ENCODE measurements at regions not wholly inside any gene's neighbourhood (a gene's known extent, or its start where the extent isn't known, plus 50 kb on each side); places are given as distances from the start of the nearest gene placed in this dataset.
"Not testable (repeated sequence)": the region's sequence is repeated elsewhere in the genome, so short reads cannot be mapped to it uniquely, and the experiment has no call there.

GRCh38 chr2:101628030-101628392 lies 69.5 kb upstream of the MAP4K4 start:
- Histone ChIP-seq H3K27ac (no peak overlapping the region), H3K9me3 (ENCODE audit: severe bottlenecking) (no peaks in the 10 kb centered on the region), H3K27me3 (ENCODE audit: insufficient read depth, low read depth, severe bottlenecking) (no peaks in the 10 kb centered on the region), H3K36me3 (no peaks in the 10 kb centered on the region), H3K4me3 (ENCODE audit: low read depth, low read length) (no peak overlapping the region)
- no peak for TF ChIP-seq CTCF (IDR thresholded peaks at IDR 0.05; ENCODE audit: low read depth, low read length)
- DNase-seq, result no peak

DNA sequence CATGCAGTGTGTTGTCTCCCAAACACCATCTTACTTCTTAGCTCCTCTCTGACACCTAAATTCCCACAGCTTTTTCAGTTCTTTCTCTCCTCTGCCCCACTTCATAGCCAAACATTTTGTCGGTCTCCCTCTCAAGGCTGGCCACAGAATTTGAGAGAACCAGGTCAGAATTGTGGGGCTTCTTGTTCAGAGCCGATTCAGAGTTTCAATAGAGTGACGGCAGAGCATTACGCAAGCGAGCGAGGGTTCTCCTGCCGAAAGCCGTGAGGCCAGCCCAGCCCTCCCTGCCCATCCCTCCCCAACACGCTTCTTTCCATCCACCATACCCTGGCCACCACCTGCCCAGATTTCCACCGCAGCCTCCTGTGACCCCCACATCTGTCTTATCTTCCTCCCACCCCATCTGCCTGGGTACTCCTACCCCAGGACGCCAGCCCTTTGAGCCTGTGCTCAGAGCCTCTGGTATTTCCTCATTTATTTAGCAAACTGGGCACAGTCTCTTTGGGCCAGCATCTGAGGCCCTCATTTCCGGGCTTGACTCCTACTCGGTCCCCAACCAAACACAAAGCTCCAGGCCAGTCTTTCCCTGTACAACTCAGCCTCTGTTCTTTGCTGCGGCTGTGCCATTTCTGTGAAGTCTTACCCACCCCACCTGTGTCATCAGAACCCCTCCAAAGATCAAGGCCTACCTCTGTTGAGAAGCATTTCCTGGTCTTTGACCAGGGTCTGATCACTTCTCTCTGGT lies 70.0 kb upstream of the MAP4K4 start:
- TF ChIP-seq CTCF (IDR thresholded peaks at IDR 0.05; ENCODE audit: low read depth, low read length), result no peak
- no peak overlapping the region for H3K4me3 ChIP-seq (ENCODE audit: low read depth, low read length)
- DNase-seq, result no peak
- no peaks in the 10 kb centered on the region for H3K36me3 ChIP-seq
- H3K27ac ChIP-seq, result no peak overlapping the region
- H3K27me3 ChIP-seq (ENCODE audit: insufficient read depth, low read depth, severe bottlenecking), result no peaks in the 10 kb centered on the region
- no peaks in the 10 kb centered on the region for H3K9me3 ChIP-seq (ENCODE audit: severe bottlenecking)

DNA sequence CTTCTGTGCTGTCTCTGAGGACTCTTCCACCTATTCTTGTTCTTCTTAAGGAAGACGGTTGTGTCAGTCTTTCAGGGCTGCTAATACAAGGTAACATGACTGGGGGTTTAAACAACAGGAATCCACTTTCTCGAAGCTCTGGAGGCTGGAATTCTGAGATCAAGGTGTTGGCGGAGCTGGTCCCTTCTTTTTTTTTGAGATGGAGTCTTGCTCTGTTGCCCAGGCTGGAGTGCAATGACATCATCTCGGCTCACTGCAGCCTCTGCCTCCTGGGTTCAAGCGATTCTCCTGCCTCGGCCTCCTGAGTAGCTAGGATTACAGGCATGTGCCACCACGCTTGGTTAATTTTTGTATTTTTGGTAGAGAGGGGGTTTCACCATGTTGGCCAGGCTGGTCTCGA lies 71.7 kb upstream of the MAP4K4 start:
- H3K4me3 ChIP-seq (ENCODE audit: low read depth, low read length); H3K27ac ChIP-seq; H3K9me3 ChIP-seq (ENCODE audit: severe bottlenecking); H3K36me3 ChIP-seq; H3K27me3 ChIP-seq (ENCODE audit: insufficient read depth, low read depth, severe bottlenecking); DNase-seq: not testable (repeated sequence)

GRCh38 chr2:101625387-101625786 lies 72.1 kb upstream of the MAP4K4 start:
- no peak for DNase-seq
- no peak overlapping the region for H3K27ac ChIP-seq
- no peak overlapping the region for H3K4me3 ChIP-seq (ENCODE audit: low read depth, low read length)
- H3K27me3 ChIP-seq (ENCODE audit: insufficient read depth, low read depth, severe bottlenecking), result no peaks in the 10 kb centered on the region
- no peak for TF ChIP-seq CTCF (IDR thresholded peaks at IDR 0.05; ENCODE audit: low read depth, low read length)
- no peaks in the 10 kb centered on the region for H3K9me3 ChIP-seq (ENCODE audit: severe bottlenecking)
- H3K36me3 ChIP-seq, result no peaks in the 10 kb centered on the region

- no peak overlapping the region for H3K27ac ChIP-seq
- no peaks in the 10 kb centered on the region for H3K36me3 ChIP-seq
- no peaks in the 10 kb centered on the region for H3K9me3 ChIP-seq (ENCODE audit: severe bottlenecking)
- no peak for TF ChIP-seq CTCF (IDR thresholded peaks at IDR 0.05; ENCODE audit: low read depth, low read length)
- DNase-seq, result no peak
- H3K27me3 ChIP-seq (ENCODE audit: insufficient read depth, low read depth, severe bottlenecking), result no peaks in the 10 kb centered on the region
- H3K4me3 ChIP-seq (ENCODE audit: low read depth, low read length), result no peak overlapping the region
Measured at GRCh38 chr2:101624706-101625332, 72.7 kb upstream of the MAP4K4 start.

- TF ChIP-seq CTCF (IDR thresholded peaks at IDR 0.05; ENCODE audit: low read depth, low read length), result no peak
- Histone ChIP-seq H3K9me3 (ENCODE audit: severe bottlenecking) (no peaks in the 10 kb centered on the region), H3K27ac (no peak overlapping the region), H3K36me3 (no peaks in the 10 kb centered on the region), H3K4me3 (ENCODE audit: low read depth, low read length) (no peak overlapping the region), H3K27me3 (ENCODE audit: insufficient read depth, low read depth, severe bottlenecking) (no peaks in the 10 kb centered on the region)
- no peak for DNase-seq
Measured at GRCh38 chr2:101623031-101623521, 74.4 kb upstream of the MAP4K4 start.
